B cell (primary cell): ENCODE measurements at regions not wholly inside any gene's neighbourhood (a gene's known extent, or its start where the extent isn't known, plus 50 kb on each side); places are given as distances from the start of the nearest gene placed in this dataset.

Experiments
- ATAC-seq: fragments of 200-7000 bp; cut with Tn5 transposase; one replicate; pipeline ENCODE4 v1.10.0; 2021; ENCODE audit warnings: low read depth, mild to moderate bottlenecking, moderate number of reproducible peaks, moderate library complexity
- CTCF ChIA-PET: fragments of 350-600 bp; sonication (Branson Sonifier 250); formaldehyde crosslinking; loops from one replicate; lab custom pipeline; 2021; ENCODE audit warnings: antibody characterized with exemption, inconsistent platforms; lab: Charles Lee
- POLR2A ChIA-PET: fragments of 350-600 bp; sonication (Branson Sonifier 250); formaldehyde crosslinking; loops from one replicate; lab custom pipeline; 2021; ENCODE audit warnings: antibody characterized with exemption; lab: Charles Lee
- DNase-seq: peaks from one replicate; pipeline ENCODE4 v3.0.0; 2013
- H2AFZ ChIP-seq: 2 replicates; pipeline ENCODE4 v1.6.1; 2012; ENCODE audit warnings: mild to moderate bottlenecking, low read depth, low read length; ENCODE audit not compliant: insufficient read depth, poor library complexity, severe bottlenecking
- H3K27ac ChIP-seq, 2 donors: 1 replicate in 1 of 2; 2 replicates in 1 of 2; pipeline ENCODE4 v1.5.1; 2012 to 2013; ENCODE audit warnings: low read length in 2 of 2, mild to moderate bottlenecking in 2 of 2, moderate library complexity in 1 of 2
- H3K27me3 ChIP-seq, 4 experiments: fragments of 200-600 bp in 1 of 4; sonication (generic) in 1 of 4; replicated peaks in 1 of 4; 1 replicate in 2 of 4; 2 replicates in 2 of 4; pipeline versions ENCODE4 v1.6.1 to v1.7.0; 2013 to 2016; ENCODE audit warnings: low read length in 3 of 4, mild to moderate bottlenecking in 2 of 4, mixed read lengths in 1 of 4, moderate library complexity in 1 of 4; ENCODE audit not compliant: insufficient read depth in 4 of 4, control insufficient read depth in 3 of 4; ENCODE audit errors: control extremely low read depth in 1 of 4
- H3K36me3 ChIP-seq, 2 experiments: replicated peaks in 1 of 2; 1 replicate in 1 of 2; 2 replicates in 1 of 2; pipeline versions ENCODE4 v1.6.1 to v1.7.1; 2013; ENCODE audit warnings: low read length in 1 of 2; ENCODE audit not compliant: insufficient read depth in 2 of 2, control insufficient read depth in 1 of 2; ENCODE audit errors: control extremely low read depth in 1 of 2, extremely low read depth in 1 of 2
- H3K4me1 ChIP-seq, 2 donors: fragments of 200-600 bp in 1 of 2; sonication (generic) in 1 of 2; 1 replicate in 1 of 2; 2 replicates in 1 of 2; pipeline versions ENCODE4 v1.5.1 to v1.6.1; 2013 to 2017; ENCODE audit warnings: low read length in 2 of 2; ENCODE audit not compliant: control insufficient read depth in 2 of 2, insufficient read depth in 2 of 2
- H3K4me2 ChIP-seq: replicated peaks from 2 replicates; pipeline ENCODE3; 2012; ENCODE audit warnings: mild to moderate bottlenecking, low read depth, low read length; ENCODE audit not compliant: poor library complexity, severe bottlenecking
- H3K4me3 ChIP-seq, 5 experiments: fragments of 200-600 bp in 1 of 5; sonication (generic) in 1 of 5; 1 replicate in 3 of 5; 2 replicates in 2 of 5; pipeline versions ENCODE4 v1.5.1 to v1.7.0; 2011 to 2016; ENCODE audit warnings: low read length in 4 of 5, mild to moderate bottlenecking in 4 of 5, low read depth in 2 of 5, control low read depth in 1 of 5, moderate library complexity in 1 of 5; ENCODE audit not compliant: insufficient read depth in 1 of 5; ENCODE audit errors: control extremely low read depth in 1 of 5, extremely low read depth in 1 of 5
- H3K79me2 ChIP-seq: fragments of 200-600 bp; sonication (generic); one replicate; pipeline ENCODE4 v1.6.0; 2016; ENCODE audit warnings: low read length; ENCODE audit not compliant: control insufficient read depth, insufficient read depth
- H3K9ac ChIP-seq: fragments of 200-600 bp; sonication (generic); 2 replicates; pipeline ENCODE4 v1.6.1; 2017; ENCODE audit warnings: mild to moderate bottlenecking, low read length, moderate library complexity
- H3K9me3 ChIP-seq, 3 donors: one replicate each; pipeline versions ENCODE4 v1.6.1 to v1.7.1; 2013; ENCODE audit warnings: low read length in 2 of 3; ENCODE audit not compliant: control insufficient read depth in 2 of 3, insufficient read depth in 1 of 3; ENCODE audit errors: control extremely low read depth in 1 of 3
- H4K20me1 ChIP-seq: 2 replicates; pipeline ENCODE4 v1.6.0; 2012; ENCODE audit warnings: mild to moderate bottlenecking, low read length; ENCODE audit not compliant: insufficient read depth, control insufficient read depth, poor library complexity, severe bottlenecking
- H3K27ac Mint-ChIP-seq: one replicate; pipeline ENCODE4 v1.8.0; 2021; ENCODE audit warnings: mixed read lengths
- H3K27me3 Mint-ChIP-seq: one replicate; pipeline ENCODE4 v1.8.0; 2021; ENCODE audit warnings: mixed read lengths
- H3K4me1 Mint-ChIP-seq: one replicate; pipeline ENCODE4 v1.8.0; 2021; ENCODE audit warnings: mixed read lengths
- H3K4me3 Mint-ChIP-seq: one replicate; pipeline ENCODE4 v1.8.0; 2021; ENCODE audit warnings: mixed read lengths
- H3K9me3 Mint-ChIP-seq: one replicate; pipeline ENCODE4 v1.8.0; 2022; ENCODE audit warnings: mixed read lengths; ENCODE audit not compliant: insufficient read depth
- CTCF ChIP-seq: fragments of 200-600 bp; IDR thresholded peaks from one replicate; pipeline ENCODE4 v1.8.0; 2022; ENCODE audit warnings: antibody characterized with exemption, mild to moderate bottlenecking
- EZH2 ChIP-seq: IDR thresholded peaks from 2 replicates; pipeline ENCODE4 v1.6.1; 2012; ENCODE audit warnings: borderline replicate concordance, low read depth, mild to moderate bottlenecking, moderate library complexity, low read length; ENCODE audit not compliant: insufficient read depth, poor library complexity, severe bottlenecking
- WGBS: methylation state at CpG from one replicate; pipeline ENCODE4 v1.1.5; 2013; ENCODE audit warnings: missing lambda C conversion rate; ENCODE audit not compliant: insufficient coverage; 5-methylcytosine and 5-hydroxymethylcytosine counted together
- intact Hi-C: fragments of 100-400 bp; cut with micrococcal nuclease; formaldehyde crosslinking; loops from one replicate; pipeline ENCODE4 v1.10.0; 2022

GRCh38 chr7:18198868-18199267, 171.2 kb upstream of the PRPS1L1 start:
- ChIA-PET POLR2A (no interaction called here), CTCF (no interaction called here)
- Histone ChIP-seq H3K4me2 (no peak overlapping the region), H4K20me1 (no peaks in the 10 kb centered on the region), H3K27me3 (no peaks in the 10 kb centered on the region), H2AFZ (no peak overlapping the region), H3K4me1 (peaks cover 9 to 16% of the 10 kb centered on the region in 2 donors), H3K36me3 (no peaks in the 10 kb centered on the region), H3K27ac (no peak overlapping the region), H3K79me2 (no peaks in the 10 kb centered on the region), H3K9me3 (no peaks in the 10 kb centered on the region), H3K4me3 (no peak overlapping the region), H3K9ac (no peak overlapping the region)
- Mint-ChIP-seq H3K27me3 (no peaks in the 10 kb centered on the region), H3K4me1 (peaks cover 19% of the 10 kb centered on the region), H3K9me3 (peaks cover 4% of the 10 kb centered on the region), H3K27ac (no peak overlapping the region), H3K4me3 (no peak overlapping the region)
- WGBS: no CpG with 5 or more reads among the region's 1 CpG
- intact Hi-C loops: no loop called here
- ATAC-seq (no peak), DNase-seq (no peak)
- TF ChIP-seq EZH2 (no peak), CTCF (no peak)

- peaks cover 4% of the 10 kb centered on the region for H3K9me3 Mint-ChIP-seq
- ATAC-seq (no peak), DNase-seq (no peak)
- Histone ChIP-seq H3K27me3 (no peaks in the 10 kb centered on the region), H3K4me3 (no peak overlapping the region), H3K27ac (no peak overlapping the region), H3K9ac (no peak overlapping the region), H3K4me1 (peaks cover 9 to 16% of the 10 kb centered on the region in 2 donors), H4K20me1 (no peaks in the 10 kb centered on the region), H3K36me3 (no peaks in the 10 kb centered on the region), H3K79me2 (no peaks in the 10 kb centered on the region), H3K4me2 (no peak overlapping the region), H3K9me3 (no peaks in the 10 kb centered on the region), H2AFZ (no peak overlapping the region)
- TF ChIP-seq EZH2 (no peak), CTCF (no peak)
- POLR2A ChIA-PET: no interaction called here
- no peak overlapping the region for H3K4me3 Mint-ChIP-seq
- H3K27me3 Mint-ChIP-seq: no peaks in the 10 kb centered on the region
- intact Hi-C loops: no loop called here
- no peak overlapping the region for H3K27ac Mint-ChIP-seq
- CTCF ChIA-PET: interaction anchor here (1.5 kb wide), 1 partner anchor 10 kb away, joined by 6 read pairs; no protein-coding TSS in a partner anchor
- H3K4me1 Mint-ChIP-seq: peaks cover 19% of the 10 kb centered on the region
- no CpG with 5 or more reads among the region's 4 CpGs for WGBS
Measured at GRCh38 chr7:18200266-18200665, 172.6 kb upstream of the PRPS1L1 start.
